HG03565 (cell line): ENCODE measurements at regions not wholly inside any gene's neighbourhood (a gene's known extent, or its start where the extent isn't known, plus 50 kb on each side); places are given as distances from the start of the nearest gene placed in this dataset.
"Not testable (repeated sequence)": the region's sequence is repeated elsewhere in the genome, so short reads cannot be mapped to it uniquely, and the experiment has no call there.

Source experiments
- ATAC-seq: cut with Tn5 transposase; IDR thresholded peaks from one replicate; pipeline ENCODE4 v1.9.1; 2021; ENCODE audit warnings: mild to moderate bottlenecking, moderate library complexity; ENCODE audit not compliant: unreplicated experiment

DNA sequence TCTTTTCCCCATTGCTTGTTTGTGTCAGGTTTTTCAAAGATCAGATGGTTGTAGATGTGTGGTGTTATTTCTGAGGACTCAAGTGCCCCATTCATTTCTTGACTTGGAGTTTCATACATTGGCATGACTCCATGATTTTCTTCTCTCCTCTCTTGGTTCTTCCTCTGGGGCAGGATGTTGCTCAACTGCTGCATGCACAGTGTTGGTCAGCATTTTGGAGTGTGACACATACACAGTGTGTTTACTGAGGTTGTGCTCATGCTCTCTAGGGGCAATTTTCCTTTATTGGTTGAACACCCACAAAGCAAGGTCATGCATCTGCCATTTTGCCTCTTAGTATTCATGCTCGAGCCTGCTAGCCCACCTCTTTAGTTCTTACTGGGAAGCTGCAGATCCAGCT is 1993.8 kb downstream of the ARAP2 start:
- ATAC-seq: no peak

DNA sequence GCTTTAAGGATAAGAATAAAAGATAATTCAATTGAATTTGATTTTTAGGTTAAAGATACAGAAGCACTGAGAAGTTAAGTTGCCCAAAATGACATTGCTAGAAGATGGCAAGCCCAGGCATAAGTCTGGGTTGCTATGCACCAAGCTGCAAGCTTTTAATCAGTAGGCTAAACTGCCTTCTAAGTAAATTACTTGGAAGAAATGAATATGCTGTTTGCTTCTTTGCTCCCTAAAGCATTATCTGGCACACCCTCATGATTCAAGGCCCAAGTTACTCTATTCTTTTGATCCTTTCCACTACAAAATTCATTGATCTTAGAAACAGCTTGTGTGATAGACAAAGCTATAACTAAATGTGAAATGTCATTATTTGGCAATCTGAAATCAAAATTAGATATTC is 1991.1 kb downstream of the ARAP2 start:
- no peak for ATAC-seq

DNA sequence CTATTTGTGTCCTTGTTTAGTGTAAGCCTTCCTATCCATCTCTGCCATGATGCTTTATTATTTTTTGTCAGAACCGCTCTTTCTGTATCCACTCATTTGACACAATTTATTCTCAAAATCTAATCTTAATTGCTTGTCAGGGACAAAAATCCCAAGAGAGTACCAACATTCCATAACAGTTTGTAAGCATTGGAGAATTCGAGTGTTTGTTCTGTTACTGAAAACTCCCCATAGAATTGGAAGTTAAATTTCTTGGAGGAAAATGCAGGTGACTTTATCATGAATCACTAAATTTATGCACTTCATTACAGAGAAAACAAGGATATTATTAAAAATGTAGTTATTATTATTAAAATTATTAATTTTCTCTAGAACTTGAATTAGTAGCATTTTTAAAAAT is 1986.1 kb downstream of the ARAP2 start:
- no peak for ATAC-seq

DNA sequence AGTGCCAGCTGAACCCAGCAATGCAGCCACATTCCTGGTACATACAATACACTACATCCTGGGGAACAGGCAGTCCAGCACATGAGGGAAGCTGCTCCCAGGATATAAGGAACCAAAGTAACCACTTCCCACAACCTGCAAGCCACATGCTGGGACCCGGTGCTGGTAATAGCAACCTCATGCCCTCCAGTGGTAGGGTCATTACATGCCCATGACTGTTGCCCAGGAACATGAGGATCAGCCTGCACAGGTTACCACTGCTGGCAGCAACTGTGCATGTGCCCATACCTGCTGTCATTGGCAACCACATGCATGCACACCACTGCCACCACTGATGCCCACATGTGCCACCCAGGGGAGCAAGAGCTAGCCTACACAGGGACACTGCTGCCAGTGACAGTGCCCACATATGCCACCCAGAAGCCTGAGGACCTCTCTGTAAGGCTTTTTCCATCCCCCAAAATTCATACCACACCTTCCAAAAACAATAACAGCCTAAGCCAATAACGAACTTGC is 1982.5 kb downstream of the ARAP2 start:
- no peak for ATAC-seq

DNA sequence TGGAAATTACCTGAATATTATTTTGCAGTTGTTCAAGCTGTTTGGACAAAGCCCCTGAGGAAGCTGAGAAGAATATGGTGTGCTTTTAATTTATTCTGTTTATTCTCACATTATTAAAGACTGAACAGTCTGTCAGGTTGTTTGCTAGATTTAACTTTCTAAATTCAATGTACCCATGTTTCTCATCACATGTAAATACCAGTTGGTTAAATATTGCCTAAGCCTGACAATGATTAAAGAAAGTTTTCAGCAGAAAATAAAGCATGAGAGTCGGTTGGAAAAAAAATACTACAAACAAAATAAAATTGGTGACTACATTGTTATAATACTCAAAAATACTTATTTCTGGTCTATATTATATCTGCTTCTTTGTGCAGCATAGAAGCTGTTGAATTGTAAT is 1974.7 kb downstream of the ARAP2 start:
- ATAC-seq: no peak

DNA sequence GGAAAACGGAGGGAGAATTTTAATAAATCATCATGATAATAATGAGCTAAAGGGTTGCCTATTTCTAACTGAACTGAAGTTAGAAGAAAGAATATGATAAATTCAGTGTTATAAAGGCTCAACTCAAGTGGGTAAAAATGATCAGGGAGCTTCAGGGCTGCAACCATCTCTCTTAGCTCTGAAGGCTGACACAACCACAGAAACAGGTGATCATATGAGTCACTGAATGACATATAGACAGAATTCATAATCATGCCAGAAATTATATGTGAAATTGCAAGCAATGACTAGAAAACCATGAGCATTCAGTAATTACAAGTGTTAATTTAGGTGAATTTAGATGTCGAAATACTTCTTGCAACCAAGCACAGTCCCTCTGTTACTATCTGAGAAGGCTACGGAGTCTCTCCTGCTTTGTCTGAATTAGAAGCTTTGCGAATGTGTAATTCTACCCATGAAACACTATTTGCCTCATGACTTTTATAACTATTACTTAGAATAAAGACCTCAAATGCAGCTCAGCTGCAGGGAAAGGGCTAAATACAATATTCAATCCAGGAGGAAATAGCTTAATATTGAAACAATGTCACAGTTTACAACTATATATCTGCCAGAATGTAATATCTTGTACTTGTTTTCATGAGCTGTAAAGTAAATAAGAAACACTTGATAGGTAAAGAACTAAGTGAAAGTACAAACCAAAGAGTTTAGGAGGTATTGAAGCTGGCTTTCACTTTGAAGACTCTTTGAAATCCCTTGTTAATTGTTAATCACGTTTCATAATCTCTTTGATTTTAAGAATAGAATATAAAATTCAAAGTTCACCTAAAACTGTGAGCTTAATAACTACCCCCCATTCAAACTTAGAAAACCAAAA is 1972.6 kb downstream of the ARAP2 start:
- no peak for ATAC-seq

DNA sequence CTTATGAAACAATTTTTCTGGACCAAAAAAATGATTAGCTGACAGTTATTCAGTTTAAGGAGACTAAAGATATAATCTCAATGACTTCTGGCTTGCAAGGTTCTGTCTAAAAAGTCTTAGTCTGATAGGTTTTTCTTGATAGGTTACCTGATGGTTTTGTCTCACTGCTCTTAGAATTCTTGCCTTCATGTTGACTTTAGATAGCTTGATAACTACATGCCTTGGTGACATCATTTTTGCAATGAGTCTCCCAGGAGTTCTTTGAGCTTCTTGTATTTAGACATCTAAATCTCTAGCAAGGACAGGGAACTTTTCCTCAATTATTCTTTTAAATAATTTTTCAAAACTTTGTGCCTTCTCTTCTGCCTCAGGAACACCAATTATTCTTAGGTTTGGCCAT is 1965.3 kb downstream of the ARAP2 start:
- ATAC-seq: no peak

DNA sequence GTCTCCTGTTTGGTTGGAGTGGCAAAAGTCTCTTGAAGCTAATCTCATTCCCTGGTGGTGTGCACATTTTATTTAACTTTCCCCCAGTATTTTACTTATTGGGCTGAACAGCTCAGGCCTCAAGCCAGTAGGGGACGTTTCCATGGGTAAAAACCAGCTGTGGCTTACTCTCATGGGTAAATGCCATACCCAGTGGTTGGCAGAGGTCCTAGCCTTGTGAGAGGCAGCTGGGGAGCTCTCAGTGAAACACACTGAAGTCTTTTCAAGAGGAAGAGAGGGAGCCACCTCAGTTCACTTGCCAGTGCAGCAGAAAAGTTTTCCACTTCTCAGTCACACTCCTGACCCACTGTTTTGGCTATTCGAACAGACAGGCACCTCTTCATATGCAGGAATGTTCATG is 1964.2 kb downstream of the ARAP2 start:
- no peak for ATAC-seq

DNA sequence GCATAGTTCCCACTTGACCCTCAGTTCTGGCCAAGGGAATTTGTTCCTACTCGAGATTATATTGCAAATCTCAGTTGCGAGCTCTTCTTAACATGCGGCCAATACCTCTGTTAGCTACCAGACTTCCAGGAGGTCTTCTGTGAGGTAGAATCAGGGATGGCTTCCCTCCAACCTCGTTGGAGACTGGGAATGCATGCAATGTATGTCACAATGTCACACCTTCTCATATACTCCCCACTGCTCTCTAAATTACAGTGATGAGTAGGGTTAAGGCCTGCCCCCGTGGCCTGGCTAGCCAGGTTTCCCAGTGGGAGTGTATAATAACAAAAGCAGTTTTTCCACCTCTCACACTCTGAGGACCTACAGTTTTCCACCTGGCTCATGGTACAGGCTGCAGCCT is 1962.5 kb downstream of the ARAP2 start:
- ATAC-seq: no peak

DNA sequence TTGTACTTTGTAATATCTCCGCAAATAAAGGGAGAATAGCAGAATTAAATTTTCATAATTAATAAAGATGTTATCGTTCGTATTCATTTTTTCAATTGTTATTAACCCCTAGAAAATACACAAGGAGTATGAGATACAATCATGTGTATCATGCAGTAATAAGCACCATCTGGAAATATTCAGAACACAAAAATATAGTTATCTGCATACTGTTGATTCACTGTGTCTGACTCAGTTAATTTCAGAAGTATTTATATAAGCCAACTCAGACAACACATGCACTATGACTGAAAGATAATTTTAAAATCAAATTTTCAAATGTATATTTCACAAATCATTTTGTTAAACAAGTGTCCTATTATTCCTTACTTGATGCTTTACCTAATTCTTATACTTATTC is 1954.8 kb downstream of the ARAP2 start:
- ATAC-seq: no peak

DNA sequence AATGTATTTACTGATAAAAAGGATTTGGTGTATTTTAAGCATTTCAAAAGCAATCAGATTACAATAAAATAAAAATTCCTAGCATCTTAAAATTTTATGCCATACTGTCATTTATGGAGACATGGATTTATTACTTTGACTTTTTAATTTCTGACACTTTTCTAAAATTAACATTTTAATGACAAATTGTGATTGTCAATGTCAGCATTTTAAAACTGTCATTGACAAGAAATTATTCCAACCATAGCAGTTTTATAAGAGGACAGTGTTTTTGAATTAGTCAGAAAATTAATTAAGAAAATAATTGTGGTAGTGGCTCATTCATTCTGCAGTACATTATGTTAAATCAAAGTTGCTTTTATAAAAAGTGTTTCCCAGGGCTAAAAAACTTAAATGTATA is 1954.4 kb downstream of the ARAP2 start:
- ATAC-seq: no peak

DNA sequence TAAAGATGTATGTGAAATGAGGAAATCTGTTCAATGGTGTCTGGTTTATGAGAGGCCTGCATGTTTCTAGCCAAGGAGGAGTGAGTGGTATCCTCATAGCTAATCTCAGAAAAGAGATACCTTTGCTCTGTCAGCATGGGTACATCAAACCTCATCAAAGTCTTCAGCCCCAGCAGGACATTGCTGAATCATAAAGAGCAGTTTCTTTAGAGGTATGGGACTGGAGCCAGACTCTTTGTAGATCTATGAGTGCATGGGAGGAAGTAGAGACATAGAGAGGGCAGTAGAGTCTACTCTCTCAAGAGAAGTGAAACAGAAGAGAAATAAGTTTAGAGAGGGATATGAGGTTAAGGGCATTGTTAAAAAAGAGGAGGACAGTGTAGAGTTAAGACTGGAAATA is 1950.9 kb downstream of the ARAP2 start:
- ATAC-seq: no peak

DNA sequence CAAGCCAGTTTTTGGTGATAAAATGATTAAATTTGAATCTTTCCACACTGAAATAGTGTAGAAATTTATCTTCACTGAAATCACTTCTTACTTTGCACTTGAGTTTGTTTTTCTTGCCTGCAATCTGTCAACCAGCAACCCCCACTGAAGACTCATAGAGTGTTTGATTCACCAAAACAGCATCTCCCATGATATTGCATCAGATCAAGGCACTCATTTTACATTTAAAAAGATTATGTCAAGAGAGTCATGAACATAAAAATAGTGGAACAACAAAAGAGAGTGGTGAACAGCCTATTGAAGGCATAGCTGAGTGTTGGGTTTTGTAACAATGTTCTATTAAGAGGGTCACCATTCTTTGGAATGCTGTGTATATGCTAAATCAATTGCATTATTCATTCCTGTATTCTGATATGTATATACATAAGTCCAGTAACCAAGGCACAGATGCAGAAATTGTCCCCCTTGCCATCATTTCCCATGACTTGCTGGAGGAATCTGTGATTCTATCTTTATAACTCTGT is 1934.9 kb downstream of the ARAP2 start:
- no peak for ATAC-seq

DNA sequence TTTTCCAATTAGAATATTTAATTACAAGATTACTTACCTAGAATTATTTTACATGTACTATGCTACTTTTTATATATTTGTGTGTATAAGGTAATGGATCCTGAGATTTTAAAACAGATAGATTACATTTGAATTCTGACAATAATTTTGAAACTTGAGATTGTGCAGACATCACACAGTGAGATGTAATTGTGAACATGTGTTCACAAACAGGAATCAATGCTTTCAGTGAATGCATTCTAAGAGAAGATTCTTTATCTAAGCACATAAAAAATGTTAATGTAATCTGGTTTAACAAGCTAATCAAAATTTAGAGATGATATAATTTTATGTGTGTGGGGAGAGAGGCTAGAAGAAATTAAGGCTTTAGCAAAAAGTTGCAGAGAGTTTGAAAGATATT is 1925.5 kb downstream of the ARAP2 start:
- ATAC-seq: no peak

DNA sequence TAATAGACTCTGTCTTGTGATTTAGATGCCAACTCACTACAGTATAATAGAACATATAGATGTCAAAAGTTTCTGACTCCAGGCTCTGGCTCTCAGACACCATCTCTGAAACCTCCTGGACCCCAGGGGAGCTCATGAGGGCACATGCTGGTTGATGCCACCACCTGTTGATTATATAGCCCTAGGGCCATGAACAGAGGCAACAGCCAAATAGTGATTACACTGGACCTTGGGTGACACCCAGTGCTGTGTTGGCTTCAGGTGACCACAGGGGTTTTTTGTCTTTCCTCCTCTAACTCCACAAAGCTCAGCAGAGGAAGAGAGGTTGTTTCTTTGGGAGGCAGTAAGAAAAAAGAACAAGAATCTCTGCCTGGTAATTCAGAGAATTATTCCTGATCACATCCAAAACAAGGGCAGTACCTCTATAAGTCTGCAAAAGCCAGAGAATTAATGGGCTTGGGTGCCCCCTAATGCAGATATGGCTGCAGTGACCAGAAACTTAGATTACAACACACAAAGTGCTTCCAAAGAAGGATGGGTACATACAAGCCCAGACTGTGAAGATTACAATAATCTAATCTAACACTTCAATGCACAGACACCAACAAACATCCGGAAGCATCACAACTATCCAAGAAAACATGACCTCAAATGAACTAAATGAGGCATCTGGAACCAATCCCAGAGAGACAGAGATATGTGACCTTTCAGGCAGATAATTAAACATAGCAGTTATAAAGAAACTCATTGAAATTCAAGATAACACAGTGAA is 1920.6 kb downstream of the ARAP2 start:
- no peak for ATAC-seq

DNA sequence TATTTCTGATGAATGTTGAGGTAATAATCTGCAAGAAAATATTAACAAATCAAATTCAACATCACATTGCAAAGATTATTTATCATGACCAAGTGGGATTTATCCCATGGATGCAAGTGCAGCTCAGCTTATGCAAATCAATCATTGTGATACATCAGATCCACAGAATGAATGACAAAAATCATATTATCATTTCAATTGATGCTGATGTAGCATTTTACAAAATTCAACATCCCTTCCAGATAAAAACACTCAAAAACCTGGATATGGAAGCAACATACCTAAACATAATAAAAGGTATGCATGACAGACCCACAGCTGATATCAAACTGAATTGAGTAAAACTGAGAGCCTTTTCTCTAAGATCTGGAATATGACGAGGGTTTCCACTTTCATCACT is 1915.4 kb downstream of the ARAP2 start:
- ATAC-seq: no peak

DNA sequence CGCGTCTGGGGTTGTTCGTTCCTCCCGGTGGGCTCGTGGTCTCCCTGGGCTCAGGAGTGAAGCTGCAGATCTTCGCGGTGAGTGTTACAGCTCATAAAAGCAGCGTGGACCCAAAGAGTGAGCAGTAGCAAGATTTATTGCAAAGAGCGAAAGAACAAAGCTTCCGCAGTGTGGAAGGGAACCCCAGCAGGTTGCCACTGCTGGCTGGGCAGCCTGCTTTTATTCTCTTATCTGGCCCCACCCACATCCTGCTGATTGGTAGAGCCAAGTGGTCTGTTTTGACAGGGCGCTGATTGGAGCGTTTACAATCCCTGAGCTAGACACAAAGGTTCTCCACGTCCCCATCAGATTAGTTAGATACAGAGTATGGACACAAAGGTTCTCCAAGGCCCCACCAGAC is 1909.2 kb downstream of the ARAP2 start:
- not testable (repeated sequence) for ATAC-seq

DNA sequence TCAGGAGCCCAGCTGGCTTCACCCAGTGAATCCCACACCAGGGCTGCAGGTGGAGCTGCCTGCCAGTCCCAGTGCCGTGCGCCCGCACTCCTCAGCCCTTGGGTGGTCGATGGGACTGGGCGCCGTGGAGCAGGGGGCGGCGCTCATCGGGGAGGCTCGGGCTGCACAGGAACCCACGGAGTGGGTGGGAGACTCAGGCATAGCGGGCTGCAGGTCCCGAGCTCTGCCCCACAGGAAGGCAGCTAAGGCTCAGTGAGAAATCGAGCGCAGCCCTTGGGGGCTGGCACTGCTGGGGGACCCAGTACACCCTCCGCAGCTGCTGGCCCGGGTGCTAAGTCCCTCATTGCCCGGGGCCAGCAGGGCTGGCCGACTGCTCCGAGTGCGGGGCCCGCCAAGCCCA is 1908.8 kb downstream of the ARAP2 start:
- ATAC-seq: not testable (repeated sequence)

DNA sequence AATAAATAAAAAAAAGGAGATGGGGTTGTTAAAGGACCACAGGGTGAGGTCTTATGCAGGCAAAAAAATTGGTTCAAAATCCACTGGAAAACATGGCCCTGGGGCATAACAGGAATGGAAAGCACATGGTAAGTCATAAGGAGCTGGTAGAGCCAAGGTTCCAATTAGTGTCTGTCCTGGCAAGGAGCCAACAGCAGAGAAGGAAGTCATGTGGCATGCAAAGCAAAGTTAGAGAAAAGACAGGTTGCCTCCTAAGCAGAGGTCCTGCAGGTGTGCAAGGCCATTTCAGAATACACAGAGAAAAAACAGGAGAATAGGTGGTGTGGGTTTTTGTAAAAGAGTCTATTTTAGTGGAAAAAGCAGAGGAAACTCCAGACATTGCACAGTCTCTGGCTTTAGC is 1881.7 kb downstream of the ARAP2 start:
- ATAC-seq: no peak

DNA sequence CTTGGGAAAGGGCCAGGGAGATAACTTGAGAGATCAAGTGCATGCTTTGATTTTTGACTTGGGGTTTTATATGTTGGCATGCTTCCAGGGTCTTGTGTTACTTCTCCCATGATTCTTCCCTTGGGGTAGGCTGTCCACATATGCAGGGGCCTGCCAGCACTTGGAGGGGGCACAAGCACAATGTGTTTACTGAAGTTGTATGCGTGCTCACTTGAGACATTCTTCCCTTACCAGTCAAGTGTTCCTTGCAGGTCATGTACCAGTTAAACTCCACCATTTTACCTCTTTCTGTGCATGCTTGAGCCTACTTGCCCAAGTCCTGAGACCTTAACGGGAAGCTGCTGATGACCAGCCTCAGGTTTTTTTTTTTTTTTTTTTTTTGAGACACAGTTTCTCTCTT is 1880.5 kb downstream of the ARAP2 start:
- no peak for ATAC-seq

DNA sequence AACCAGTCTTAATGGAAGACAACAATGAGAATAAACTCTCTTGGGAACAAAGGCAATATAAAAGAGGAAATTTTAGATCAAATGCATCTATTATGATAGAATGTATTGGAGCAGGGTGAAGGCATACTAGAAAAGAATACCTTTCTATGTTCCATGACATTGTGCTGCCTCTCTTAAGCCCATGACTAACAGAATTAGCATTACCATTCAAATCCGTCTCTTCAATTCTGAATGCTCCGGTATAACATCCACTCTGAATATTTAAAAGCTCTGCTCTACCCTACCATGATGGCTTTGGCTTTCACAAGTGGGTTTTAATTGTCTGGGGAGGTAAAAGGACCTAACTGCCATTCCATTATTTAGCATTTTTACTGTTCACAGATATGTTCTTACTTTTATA is 1878.4 kb downstream of the ARAP2 start:
- no peak for ATAC-seq

DNA sequence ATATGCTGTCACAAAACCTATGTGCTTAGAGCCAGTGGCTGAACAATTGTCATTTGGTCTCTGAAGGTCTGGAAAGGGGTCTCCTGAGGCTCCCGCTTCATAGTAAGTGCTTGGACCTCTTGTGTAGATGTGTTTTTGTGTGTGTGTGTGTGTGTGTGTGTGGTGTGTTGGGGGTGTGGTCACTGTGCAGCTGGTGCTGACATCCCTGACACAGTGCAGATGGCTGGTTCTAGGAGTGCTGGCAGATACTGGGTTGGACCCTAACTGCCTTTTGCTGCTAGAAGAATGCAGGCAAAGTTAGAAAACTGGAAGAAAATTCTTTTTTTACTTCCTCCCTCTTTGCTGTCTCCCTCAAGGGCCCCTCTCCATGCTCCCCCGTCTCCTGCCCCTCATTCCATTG is 1872.6 kb downstream of the ARAP2 start:
- no peak for ATAC-seq
